ENCODE measurements at regions not wholly inside any gene's neighbourhood (a gene's known extent, or its start where the extent isn't known, plus 50 kb on each side); places are given as distances from the start of the nearest gene placed in this dataset.

DNA sequence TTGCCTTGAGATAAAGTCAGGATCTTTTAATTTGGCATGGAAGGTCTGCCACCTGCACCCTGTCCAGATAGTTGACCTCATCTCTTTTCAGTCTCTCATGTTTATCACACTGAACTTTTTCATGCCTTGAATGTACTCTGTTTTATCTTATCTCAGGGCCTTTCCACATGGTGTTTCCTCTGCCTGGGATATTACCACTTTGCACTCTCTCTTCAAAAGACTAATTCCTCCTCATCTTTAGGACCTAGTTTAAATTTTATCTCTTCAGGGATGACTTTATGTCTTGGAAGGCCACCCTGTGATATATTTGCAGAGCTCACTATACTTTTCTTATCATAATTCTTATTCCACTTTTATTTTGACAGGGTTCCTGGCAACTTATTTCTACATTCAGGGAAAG is 150.0 kb downstream of the DNAJB9 start:
- Histone ChIP-seq H3K36me3 (ENCODE audit: control insufficient read depth in 2 of 3, insufficient read depth in 3 of 3, low read length in 3 of 3) (no peaks in the 10 kb centered on the region), H3K9ac (ENCODE audit: low read length in 3 of 3) (no peak overlapping the region), H3K27me3 (ENCODE audit: control insufficient read depth, insufficient read depth, low read length) (no peaks in the 10 kb centered on the region), H3K9me3 (ENCODE audit: control insufficient read depth in 2 of 3, insufficient read depth in 1 of 3, low read length in 3 of 3) (no peaks in the 10 kb centered on the region), H3K4me1 (ENCODE audit: control insufficient read depth in 2 of 3, insufficient read depth in 2 of 3, low read depth in 1 of 3, low read length in 3 of 3) (no peaks in the 10 kb centered on the region), H3K27ac (ENCODE audit: low read depth in 2 of 2, low read length in 2 of 2) (no peak overlapping the region), H3K4me3 (ENCODE audit: low read length in 3 of 3) (no peak overlapping the region)
- TF ChIP-seq, protein P1, sequence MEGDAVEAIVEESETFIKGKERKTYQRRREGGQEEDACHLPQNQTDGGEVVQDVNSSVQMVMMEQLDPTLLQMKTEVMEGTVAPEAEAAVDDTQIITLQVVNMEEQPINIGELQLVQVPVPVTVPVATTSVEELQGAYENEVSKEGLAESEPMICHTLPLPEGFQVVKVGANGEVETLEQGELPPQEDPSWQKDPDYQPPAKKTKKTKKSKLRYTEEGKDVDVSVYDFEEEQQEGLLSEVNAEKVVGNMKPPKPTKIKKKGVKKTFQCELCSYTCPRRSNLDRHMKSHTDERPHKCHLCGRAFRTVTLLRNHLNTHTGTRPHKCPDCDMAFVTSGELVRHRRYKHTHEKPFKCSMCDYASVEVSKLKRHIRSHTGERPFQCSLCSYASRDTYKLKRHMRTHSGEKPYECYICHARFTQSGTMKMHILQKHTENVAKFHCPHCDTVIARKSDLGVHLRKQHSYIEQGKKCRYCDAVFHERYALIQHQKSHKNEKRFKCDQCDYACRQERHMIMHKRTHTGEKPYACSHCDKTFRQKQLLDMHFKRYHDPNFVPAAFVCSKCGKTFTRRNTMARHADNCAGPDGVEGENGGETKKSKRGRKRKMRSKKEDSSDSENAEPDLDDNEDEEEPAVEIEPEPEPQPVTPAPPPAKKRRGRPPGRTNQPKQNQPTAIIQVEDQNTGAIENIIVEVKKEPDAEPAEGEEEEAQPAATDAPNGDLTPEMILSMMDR (IDR thresholded peaks at IDR 0.05; ENCODE audit: borderline replicate concordance, extremely low read depth, insufficient read depth): no peak
- no peak for FAIRE-seq
- no peak for DNase-seq
- intact Hi-C loops (cut with DNase I): no loop called here

DNA sequence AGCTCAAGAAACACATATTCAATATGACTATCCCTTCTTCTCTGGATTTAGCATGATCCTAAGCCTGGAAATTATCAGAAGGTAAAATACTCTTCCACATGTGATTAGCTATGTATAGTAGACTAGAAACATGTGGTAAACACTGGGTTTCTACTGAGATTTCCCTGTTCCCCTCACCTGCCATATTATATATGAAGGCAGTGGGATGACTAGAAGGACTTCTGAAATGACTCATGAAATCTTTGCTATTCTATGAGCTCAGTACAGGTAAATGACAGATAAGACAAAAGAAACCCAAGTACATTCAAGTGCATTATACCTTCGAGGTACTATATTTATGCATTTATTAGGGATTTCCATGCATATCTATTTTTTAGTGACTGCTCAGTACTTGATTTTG is 152.9 kb downstream of the DNAJB9 start:
- Histone ChIP-seq H3K27ac (ENCODE audit: low read depth in 2 of 2, low read length in 2 of 2) (no peak overlapping the region), H3K27me3 (ENCODE audit: control insufficient read depth, insufficient read depth, low read length) (no peaks in the 10 kb centered on the region), H3K4me3 (ENCODE audit: low read length in 3 of 3) (no peak overlapping the region), H3K36me3 (ENCODE audit: control insufficient read depth in 2 of 3, insufficient read depth in 3 of 3, low read length in 3 of 3) (no peaks in the 10 kb centered on the region), H3K9me3 (ENCODE audit: control insufficient read depth in 2 of 3, insufficient read depth in 1 of 3, low read length in 3 of 3) (no peaks in the 10 kb centered on the region), H3K4me1 (ENCODE audit: control insufficient read depth in 2 of 3, insufficient read depth in 2 of 3, low read depth in 1 of 3, low read length in 3 of 3) (no peaks in the 10 kb centered on the region), H3K9ac (ENCODE audit: low read length in 3 of 3) (no peak overlapping the region)
- no peak for DNase-seq
- intact Hi-C loops (cut with DNase I): no loop called here
- FAIRE-seq: no peak
- TF ChIP-seq, protein P1 (IDR thresholded peaks at IDR 0.05; ENCODE audit: borderline replicate concordance, extremely low read depth, insufficient read depth): no peak

DNA sequence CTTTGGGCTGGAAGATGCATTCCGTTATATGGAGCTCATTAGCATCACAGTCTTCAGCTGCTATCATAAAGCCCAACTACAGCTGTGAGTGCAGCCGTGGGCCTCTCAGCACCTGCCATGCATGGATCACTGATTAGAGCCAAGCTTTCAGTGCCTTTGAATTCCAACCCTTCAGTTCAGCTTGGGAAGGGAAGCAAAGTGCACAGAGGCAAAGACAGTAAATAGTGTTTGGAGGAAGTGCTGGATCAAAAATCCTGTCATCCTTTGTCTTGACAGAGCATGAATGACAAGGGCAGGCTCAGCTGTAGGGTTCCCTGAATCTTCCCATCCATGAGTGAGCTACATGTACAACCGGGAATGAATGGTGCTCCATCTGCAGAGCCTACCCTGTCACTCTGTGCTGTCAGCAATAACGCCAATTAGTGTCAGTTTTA is 153.7 kb downstream of the DNAJB9 start:
- FAIRE-seq (no peak), DNase-seq (peak in 3 of 5 donors; percentile 4 to 9 (median 6))
- H3K27ac ChIP-seq (ENCODE audit: low read depth in 2 of 2, low read length in 2 of 2): no peak overlapping the region
- H3K4me1 ChIP-seq (ENCODE audit: control insufficient read depth in 2 of 3, insufficient read depth in 2 of 3, low read depth in 1 of 3, low read length in 3 of 3): no peaks in the 10 kb centered on the region
- TF ChIP-seq, protein P1 (IDR thresholded peaks at IDR 0.05; ENCODE audit: borderline replicate concordance, extremely low read depth, insufficient read depth): no peak
- no peaks in the 10 kb centered on the region for H3K27me3 ChIP-seq (ENCODE audit: control insufficient read depth, insufficient read depth, low read length)
- no peak overlapping the region for H3K9ac ChIP-seq (ENCODE audit: low read length in 3 of 3)
- H3K36me3 ChIP-seq (ENCODE audit: control insufficient read depth in 2 of 3, insufficient read depth in 3 of 3, low read length in 3 of 3): no peaks in the 10 kb centered on the region
- no peak overlapping the region for H3K4me3 ChIP-seq (ENCODE audit: low read length in 3 of 3)
- intact Hi-C loops (cut with DNase I): no loop called here
- no peaks in the 10 kb centered on the region for H3K9me3 ChIP-seq (ENCODE audit: control insufficient read depth in 2 of 3, insufficient read depth in 1 of 3, low read length in 3 of 3)
